ENCODE measurements at regions not wholly inside any gene's neighbourhood (a gene's known extent, or its start where the extent isn't known, plus 50 kb on each side); places are given as distances from the start of the nearest gene placed in this dataset.

DNA sequence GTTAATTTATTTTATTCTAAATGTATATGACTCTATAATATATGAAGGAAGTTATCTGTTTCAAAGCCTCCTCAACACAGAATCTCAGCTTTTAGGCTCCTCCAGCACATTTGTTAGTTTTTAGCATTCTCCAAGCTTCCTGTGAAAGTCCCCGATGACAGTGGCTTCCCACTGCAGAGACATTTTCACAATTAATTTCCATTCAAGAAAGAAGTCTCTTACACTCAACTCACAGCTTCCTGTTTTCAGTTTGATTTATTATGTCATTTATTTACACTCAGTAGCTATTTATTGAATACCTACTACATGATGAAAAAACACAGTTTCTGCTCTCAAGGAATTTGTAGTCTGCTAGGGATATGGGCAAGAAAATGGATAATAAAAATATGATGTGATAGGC is 2228.2 kb upstream of the WWC1 start:
- ChIA-PET CTCF (no interaction called here), POLR2A (no interaction called here)
- DNase-seq (ENCODE audit: low spot score) (no peak), ATAC-seq (no peak)
- H3K27ac Mint-ChIP-seq, result peak overlapping the region; percentile 34; the same call in 1 of the 2 replicates
- H3K27me3 Mint-ChIP-seq (ENCODE audit: low read depth), result no peaks in the 10 kb centered on the region
- no peak for TF ChIP-seq SOX15 (CRISPR knock-in tag; IDR thresholded peaks at IDR 0.05)
- TF ChIP-seq HMGA2 (CRISPR knock-in tag; IDR thresholded peaks at IDR 0.05), result no peak
- TF ChIP-seq, protein P1, sequence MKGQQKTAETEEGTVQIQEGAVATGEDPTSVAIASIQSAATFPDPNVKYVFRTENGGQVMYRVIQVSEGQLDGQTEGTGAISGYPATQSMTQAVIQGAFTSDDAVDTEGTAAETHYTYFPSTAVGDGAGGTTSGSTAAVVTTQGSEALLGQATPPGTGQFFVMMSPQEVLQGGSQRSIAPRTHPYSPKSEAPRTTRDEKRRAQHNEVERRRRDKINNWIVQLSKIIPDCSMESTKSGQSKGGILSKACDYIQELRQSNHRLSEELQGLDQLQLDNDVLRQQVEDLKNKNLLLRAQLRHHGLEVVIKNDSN (CRISPR knock-in tag; IDR thresholded peaks at IDR 0.05), result no peak
- no peak for TF ChIP-seq CREB1 (CRISPR knock-in tag; IDR thresholded peaks at IDR 0.05)
- no peak for TF ChIP-seq ZNF317 (CRISPR knock-in tag; IDR thresholded peaks at IDR 0.05; ENCODE audit: borderline replicate concordance, low read depth)
- TF ChIP-seq, protein P2, sequence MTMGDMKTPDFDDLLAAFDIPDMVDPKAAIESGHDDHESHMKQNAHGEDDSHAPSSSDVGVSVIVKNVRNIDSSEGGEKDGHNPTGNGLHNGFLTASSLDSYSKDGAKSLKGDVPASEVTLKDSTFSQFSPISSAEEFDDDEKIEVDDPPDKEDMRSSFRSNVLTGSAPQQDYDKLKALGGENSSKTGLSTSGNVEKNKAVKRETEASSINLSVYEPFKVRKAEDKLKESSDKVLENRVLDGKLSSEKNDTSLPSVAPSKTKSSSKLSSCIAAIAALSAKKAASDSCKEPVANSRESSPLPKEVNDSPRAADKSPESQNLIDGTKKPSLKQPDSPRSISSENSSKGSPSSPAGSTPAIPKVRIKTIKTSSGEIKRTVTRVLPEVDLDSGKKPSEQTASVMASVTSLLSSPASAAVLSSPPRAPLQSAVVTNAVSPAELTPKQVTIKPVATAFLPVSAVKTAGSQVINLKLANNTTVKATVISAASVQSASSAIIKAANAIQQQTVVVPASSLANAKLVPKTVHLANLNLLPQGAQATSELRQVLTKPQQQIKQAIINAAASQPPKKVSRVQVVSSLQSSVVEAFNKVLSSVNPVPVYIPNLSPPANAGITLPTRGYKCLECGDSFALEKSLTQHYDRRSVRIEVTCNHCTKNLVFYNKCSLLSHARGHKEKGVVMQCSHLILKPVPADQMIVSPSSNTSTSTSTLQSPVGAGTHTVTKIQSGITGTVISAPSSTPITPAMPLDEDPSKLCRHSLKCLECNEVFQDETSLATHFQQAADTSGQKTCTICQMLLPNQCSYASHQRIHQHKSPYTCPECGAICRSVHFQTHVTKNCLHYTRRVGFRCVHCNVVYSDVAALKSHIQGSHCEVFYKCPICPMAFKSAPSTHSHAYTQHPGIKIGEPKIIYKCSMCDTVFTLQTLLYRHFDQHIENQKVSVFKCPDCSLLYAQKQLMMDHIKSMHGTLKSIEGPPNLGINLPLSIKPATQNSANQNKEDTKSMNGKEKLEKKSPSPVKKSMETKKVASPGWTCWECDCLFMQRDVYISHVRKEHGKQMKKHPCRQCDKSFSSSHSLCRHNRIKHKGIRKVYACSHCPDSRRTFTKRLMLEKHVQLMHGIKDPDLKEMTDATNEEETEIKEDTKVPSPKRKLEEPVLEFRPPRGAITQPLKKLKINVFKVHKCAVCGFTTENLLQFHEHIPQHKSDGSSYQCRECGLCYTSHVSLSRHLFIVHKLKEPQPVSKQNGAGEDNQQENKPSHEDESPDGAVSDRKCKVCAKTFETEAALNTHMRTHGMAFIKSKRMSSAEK (CRISPR knock-in tag; IDR thresholded peaks at IDR 0.05; ENCODE audit: borderline replicate concordance), result no peak
- TF ChIP-seq, protein P3, sequence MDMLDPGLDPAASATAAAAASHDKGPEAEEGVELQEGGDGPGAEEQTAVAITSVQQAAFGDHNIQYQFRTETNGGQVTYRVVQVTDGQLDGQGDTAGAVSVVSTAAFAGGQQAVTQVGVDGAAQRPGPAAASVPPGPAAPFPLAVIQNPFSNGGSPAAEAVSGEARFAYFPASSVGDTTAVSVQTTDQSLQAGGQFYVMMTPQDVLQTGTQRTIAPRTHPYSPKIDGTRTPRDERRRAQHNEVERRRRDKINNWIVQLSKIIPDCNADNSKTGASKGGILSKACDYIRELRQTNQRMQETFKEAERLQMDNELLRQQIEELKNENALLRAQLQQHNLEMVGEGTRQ (CRISPR knock-in tag; IDR thresholded peaks at IDR 0.05), result no peak
- H3K4me1 Mint-ChIP-seq, result peaks cover 22% of the 10 kb centered on the region
- H3K4me3 Mint-ChIP-seq, result no peak overlapping the region
- H3K9me3 Mint-ChIP-seq, result no peaks in the 10 kb centered on the region
- no peaks in the 10 kb centered on the region for H3K36me3 Mint-ChIP-seq

DNA sequence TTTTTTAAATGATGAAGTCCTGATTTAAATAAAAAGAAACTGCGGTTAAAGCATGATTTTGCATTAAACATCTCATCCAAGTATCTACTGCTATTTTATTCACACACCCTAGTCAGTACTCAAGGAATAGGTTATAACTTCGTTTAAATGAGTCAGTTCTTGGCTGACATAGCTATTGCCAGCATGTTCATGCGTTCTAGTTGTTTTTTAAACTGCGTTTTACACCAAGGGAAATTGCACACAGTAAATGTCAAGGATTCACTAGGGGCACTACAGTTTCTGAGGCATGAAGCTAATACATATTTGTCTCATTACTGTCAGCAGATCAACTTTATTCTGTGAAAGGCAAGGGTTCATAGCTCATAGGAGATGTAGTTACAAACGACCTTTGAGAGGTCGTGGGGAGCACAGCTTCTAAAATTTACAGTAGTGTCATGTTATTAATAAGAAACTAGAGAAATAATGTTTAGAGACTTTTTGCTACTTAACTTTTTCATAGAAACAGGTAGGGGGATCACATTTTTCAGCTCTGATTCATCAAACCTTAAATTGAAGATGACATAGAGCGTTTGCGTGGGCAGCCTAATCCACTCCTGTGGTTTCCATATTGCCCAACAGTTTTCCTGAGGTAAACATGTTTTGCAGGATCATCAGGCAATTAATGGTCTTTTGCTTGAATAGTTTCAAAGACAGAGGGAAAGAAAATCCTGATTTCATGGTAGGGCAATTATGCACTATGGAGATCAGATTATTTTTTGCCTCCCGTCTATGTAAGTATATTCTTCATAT is 2222.7 kb upstream of the WWC1 start:
- TF ChIP-seq, protein P3 (CRISPR knock-in tag; IDR thresholded peaks at IDR 0.05), result no peak
- TF ChIP-seq ZNF317 (CRISPR knock-in tag; IDR thresholded peaks at IDR 0.05; ENCODE audit: borderline replicate concordance, low read depth) (no peak), CREB1 (CRISPR knock-in tag; IDR thresholded peaks at IDR 0.05) (no peak), ELF4 (CRISPR knock-in tag; IDR thresholded peaks at IDR 0.05; ENCODE audit: low read depth) (no peak), ZNF423 (CRISPR knock-in tag; IDR thresholded peaks at IDR 0.05) (no peak), GRHL2 (CRISPR knock-in tag; IDR thresholded peaks at IDR 0.05; ENCODE audit: insufficient replicate concordance, severe bottlenecking) (no peak)
- TF ChIP-seq, protein P4, sequence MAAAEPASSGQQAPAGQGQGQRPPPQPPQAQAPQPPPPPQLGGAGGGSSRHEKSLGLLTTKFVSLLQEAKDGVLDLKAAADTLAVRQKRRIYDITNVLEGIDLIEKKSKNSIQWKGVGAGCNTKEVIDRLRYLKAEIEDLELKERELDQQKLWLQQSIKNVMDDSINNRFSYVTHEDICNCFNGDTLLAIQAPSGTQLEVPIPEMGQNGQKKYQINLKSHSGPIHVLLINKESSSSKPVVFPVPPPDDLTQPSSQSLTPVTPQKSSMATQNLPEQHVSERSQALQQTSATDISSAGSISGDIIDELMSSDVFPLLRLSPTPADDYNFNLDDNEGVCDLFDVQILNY (CRISPR knock-in tag; IDR thresholded peaks at IDR 0.05), result no peak
- TF ChIP-seq, protein P5, sequence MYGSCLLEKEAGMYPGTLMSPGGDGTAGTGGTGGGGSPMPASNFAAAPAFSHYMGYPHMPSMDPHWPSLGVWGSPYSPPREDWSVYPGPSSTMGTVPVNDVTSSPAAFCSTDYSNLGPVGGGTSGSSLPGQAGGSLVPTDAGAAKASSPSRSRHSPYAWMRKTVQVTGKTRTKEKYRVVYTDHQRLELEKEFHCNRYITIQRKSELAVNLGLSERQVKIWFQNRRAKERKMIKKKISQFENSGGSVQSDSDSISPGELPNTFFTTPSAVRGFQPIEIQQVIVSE (CRISPR knock-in tag; IDR thresholded peaks at IDR 0.05; ENCODE audit: borderline replicate concordance), result no peak
- TF ChIP-seq, protein P6, sequence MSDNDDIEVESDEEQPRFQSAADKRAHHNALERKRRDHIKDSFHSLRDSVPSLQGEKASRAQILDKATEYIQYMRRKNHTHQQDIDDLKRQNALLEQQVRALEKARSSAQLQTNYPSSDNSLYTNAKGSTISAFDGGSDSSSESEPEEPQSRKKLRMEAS (CRISPR knock-in tag; IDR thresholded peaks at IDR 0.05), result no peak
- TF ChIP-seq, protein P7, sequence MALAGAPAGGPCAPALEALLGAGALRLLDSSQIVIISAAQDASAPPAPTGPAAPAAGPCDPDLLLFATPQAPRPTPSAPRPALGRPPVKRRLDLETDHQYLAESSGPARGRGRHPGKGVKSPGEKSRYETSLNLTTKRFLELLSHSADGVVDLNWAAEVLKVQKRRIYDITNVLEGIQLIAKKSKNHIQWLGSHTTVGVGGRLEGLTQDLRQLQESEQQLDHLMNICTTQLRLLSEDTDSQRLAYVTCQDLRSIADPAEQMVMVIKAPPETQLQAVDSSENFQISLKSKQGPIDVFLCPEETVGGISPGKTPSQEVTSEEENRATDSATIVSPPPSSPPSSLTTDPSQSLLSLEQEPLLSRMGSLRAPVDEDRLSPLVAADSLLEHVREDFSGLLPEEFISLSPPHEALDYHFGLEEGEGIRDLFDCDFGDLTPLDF (CRISPR knock-in tag; IDR thresholded peaks at IDR 0.05), result no peak
- H3K4me1 Mint-ChIP-seq, result peaks cover 60% of the 10 kb centered on the region
- ATAC-seq (no peak), DNase-seq (ENCODE audit: low spot score) (no peak)
- H3K4me3 Mint-ChIP-seq, result no peak overlapping the region
- POLR2A ChIA-PET, result no interaction called here
- no peaks in the 10 kb centered on the region for H3K27me3 Mint-ChIP-seq (ENCODE audit: low read depth)
- H3K36me3 Mint-ChIP-seq, result no peaks in the 10 kb centered on the region
- no peak overlapping the region for H3K27ac Mint-ChIP-seq
- CTCF ChIA-PET, result interaction anchor here (1.6 kb wide), 1 partner anchor 273 kb away, joined by 4 read pairs; no protein-coding TSS in a partner anchor
- no peaks in the 10 kb centered on the region for H3K9me3 Mint-ChIP-seq
